Stimulated activated CD4-positive, alpha-beta T cell treated with anti-CD3 and anti-CD28 coated beads, TNF-alpha, amount 100 ng/mL, for 24 hours (primary cell): ENCODE measurements at regions not wholly inside any gene's neighbourhood (a gene's known extent, or its start where the extent isn't known, plus 50 kb on each side); places are given as distances from the start of the nearest gene placed in this dataset.

ENCODE experiments used
- DNase-seq, 3 experiments: peaks; one replicate each; pipeline ENCODE4 v3.0.0-alpha.2; 2020; ENCODE audit warnings: low read depth in 3 of 3

DNA sequence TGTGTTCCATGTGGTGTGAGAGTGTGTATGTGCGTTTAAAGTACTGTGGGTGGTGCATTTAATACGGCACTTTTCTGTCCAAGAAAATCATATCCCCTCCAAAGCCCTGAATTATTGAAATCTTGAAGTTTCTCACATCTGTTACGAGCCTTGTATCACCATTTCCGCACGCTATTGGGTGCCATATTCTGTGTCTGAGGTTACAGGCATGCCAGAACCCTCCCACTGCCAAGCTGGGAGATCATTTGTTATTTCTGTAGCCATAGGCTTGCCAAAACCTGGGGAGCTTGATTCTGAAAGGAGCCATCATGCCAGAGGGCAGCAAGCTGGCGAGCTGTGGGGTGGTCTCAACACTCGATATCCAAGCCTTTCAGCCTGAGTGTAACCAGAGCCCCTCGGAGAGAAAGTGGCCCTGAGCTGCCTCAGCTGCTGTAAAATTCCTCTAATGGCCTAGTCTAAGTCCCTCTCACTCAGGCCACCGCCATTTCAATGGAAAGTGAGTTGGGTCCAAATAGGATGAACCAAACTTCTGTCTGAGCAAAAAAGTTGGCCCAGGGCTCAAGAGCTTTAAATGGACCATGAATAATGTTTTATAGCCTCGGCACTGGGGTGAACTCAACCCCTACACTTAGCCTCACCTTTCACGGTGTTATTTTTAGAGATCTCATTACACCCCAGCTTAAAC, 298.4 kb upstream of the DUSP10 start:
- no peak for DNase-seq

DNA sequence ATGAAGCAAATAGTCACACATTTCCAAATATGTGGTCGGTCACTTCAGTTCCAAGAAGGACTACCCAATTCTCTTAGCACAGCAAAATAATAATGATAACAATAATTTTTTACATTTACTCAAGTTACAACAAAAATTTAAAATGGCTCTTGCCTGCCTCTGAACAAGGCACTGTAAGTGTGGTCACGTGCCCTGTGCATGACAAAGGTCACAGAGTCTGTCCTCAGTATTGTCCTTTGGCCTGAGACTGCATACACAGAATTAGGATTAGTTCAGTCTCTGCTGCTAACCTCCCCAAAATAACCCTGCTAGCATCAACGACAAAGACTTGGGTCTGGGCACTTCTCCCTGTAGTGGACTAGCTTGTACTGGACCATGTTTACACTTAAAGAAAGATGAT, 297.1 kb upstream of the DUSP10 start:
- no peak for DNase-seq

DNA sequence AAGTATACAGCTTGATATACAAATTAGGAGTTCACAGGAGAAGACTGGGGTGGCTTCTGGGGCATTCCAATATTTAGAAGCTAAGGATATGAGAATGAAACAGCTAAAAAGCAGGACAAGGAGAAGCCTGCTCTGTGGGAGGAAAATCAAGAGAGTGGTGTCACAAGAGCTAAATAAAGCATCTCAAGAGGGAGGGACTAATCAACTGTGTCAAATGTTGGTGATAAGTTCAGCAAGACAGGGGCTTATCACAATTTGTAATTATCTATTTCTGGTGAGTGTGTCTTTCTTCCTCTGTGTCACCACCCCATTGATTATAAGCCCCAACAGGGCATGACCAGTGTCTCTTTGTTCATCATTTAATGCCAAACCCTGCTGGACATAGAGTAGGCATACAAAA, 295.8 kb upstream of the DUSP10 start:
- DNase-seq, result no peak

DNA sequence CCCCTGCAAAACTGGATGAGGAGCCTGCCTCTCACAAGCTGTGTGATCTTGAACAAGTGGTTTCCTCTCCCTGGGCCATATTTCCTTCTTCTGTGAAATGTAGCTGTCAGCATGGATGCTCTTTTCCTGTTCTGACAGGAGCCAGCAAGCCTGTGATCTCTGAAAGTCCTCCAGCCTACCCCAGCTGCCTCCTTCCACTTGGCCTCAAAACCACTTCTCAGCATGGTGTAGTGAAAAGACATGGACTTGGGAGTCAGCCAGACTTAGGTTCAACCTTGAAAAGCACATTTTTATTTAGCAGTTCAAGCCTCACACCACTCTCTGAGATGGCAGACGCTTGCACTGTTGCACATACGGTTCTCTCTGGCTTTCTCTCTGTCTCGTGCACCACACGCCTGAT, 292.9 kb upstream of the DUSP10 start:
- no peak for DNase-seq

DNA sequence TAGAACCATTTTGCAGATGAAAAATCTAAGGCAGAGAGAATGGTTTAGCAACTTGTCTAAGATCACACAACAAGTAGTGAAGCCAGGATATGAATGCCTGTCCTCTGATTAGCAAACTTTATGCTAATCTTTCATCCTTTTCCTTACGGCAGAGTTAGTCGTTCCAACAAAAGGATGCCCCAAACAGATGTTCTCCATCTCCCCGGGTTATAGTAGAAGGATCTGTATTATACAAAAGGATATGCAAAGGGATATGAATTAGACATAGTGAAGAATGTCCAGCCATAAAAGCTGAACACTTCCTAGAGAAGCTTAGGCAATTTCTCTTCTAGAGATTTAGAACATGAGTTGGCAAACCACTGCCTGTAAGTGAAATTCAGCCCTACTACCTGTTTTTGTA, 291.6 kb upstream of the DUSP10 start:
- DNase-seq, result no peak

DNA sequence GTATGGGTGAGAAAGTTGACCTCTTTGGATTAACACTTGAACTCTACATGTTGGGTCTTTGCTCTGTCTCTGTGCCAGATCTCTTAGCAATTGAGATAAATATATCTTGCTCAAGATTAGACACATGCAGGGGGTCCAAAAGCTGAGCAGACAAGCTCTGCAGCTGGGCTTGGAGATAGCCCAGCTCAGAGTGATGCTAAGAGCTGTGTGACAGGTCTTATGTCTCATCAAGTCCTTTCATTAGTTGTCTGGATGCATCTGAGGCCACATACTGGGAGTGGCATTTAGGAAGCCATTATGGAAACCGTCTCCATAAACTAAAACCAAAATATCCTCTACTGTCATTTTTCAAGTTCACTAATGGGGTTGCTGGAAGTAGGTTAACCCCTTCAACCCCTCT, 289.4 kb upstream of the DUSP10 start:
- DNase-seq, result no peak

DNA sequence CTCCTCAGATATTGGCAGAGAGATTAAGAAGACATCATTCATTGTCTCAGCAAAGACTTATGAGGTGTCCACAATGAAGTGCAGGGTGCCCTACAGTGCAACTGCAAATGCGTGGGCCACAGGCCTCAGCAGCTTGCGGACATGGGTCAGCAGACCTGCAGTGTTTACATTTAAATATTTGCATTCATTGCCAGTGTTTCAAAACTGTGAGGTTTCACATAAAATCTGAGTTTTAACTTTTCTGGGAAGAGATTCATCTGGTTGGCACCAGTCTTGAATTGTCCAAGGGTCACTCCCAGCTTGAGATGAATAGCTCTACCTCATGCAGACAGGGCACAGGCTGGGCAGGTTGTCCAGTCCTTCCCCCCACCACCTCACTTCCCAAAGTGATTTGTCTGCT, 286.8 kb upstream of the DUSP10 start:
- no peak for DNase-seq

DNA sequence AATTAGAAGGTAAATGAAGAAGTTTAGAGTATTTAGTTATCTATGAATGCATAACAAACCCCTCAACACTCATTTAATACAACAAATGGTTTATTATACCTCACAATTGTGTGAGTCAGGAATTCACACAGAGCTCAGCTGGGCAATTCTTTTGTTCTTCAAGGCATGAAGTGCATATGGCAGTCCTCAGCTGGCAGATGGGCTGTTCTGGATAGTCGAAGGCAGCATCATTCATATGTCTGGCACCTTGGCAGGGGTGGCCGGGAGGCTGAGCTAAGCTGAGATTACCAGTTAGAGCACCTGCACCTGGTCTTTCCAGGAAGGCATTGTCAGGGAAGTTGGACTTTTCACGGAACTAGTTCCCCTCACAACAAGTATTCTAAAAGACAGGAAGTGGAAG, 286.2 kb upstream of the DUSP10 start:
- no peak for DNase-seq

DNA sequence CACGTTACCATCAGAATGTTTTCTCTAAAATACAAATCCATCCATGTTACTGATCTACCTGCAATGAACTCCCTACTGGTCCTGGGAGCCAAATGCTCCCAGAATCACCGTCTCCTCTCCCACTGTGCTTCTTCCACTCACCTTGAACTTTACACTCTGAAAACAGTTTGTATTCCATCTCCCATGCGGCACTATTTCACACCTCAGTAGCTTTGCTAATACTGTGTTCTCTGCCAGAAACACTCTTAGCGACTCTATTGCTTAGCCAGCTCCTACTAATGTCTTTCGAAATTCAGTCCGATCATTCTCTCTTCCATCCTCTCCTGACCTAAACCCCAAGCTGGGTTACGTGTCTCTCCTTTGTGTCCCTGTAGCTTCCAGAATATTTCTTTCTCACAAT, 284.4 kb upstream of the DUSP10 start:
- no peak for DNase-seq

DNA sequence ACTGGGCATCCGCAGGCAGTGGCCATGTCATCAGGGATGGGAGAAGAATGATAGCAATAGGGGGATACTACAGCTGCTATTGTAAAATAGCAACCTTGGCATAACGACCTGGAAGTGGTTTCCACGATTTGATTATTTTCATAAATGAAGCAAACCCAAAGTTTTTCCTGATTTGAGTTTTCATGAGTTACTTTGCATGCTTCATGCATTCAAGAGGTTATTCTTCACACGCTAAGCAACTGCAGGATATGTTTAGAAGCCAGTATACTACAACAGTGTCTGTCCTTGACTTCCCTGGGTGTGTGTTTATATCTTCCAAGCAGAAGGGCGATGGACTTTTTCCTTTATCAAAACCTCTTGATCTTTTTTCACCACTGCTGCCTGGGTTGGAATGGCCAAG, 281.1 kb upstream of the DUSP10 start:
- no peak for DNase-seq

DNA sequence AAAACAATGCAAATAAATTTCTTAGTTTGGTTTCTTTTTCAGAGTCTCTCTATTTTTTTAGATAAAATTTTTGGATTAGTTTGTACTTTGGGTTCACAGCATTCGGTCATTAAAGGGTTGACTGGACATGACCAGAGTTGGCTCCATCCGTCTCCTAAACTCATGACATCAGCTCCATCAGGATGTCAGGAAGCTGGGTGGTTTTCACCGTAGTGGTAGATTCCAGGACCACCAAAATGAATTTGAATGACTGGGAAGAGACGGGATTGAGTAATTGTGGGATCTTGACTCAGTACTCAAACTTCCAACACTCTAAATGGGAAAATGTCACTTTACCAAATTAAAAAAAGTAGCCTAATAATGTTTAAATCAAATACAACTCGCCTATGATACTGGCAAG, 279.2 kb upstream of the DUSP10 start:
- DNase-seq, result no peak

DNA sequence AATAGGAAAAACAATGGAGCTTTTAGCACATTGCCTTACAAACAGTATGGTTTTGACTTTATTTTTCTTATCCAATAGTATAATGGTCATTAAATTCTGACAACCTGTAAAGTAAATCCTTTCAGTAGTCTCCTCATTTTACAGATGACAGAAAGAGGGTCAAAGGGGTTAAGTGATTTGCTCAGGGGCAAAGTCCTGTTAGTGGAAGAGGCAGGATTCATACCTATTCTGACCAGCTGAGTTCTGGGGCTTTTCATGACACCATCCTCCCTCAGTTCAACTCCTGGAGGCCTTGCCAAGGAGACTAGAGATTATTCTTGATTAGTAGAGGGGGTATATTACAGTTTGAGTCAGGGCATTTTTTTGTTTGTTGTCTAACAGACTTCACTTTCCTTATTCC, 278.7 kb upstream of the DUSP10 start:
- DNase-seq, result no peak

DNA sequence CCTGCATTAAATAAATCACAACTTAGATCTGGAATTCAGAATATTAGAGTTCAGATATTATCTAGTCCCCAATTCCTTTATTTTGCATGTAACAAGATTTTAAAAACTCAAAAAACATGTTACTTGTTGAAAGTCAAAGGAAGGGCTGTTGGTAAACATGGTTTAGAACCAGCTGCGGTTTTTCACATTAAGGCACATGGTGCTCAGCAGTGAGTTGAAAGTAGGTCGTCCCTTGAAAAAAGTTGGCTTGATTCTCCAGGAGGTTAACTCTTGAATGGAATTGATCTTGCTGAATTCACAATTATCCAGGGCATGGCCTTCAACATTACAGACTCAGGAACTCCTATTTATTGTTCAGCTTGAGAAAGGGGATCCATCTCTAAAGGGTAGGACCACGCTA, 277.1 kb upstream of the DUSP10 start:
- DNase-seq, result no peak

DNA sequence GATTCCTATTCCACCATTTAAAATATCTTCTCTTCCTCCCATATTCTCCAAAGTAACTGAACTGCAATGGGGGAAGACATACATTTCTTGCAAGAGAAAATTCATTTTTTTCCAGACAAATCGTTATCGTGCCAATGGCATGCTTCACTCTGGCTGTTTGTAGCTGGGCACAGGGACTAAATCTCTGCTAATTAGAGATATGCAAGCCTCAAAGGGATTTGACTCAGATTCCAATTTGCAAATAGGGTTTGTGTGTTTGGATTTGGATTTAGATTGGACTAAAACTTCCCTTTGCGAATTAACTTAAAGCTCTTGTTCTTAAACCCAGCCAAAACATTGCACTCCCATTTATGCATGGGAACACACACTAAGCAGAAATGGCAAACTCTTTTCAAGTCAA, 276.2 kb upstream of the DUSP10 start:
- no peak for DNase-seq

DNA sequence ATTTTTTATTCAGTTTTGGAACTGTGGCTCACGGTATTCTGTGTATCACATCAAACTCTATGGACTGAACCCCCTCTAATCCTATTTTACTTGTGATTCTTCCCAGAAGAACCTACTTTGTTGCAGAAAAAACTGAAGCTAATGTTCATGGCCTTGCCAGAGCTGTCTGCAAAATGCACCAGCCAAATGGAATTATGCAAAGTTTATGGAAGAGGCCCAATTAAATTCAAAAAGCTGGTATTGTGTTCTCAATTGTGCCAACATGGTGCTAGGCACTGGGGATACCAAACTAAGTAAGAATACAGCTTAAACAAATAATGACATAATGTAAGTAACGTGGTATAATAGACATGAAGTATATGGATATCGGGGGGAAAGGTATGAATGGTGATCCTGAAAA, 273.8 kb upstream of the DUSP10 start:
- no peak for DNase-seq

DNA sequence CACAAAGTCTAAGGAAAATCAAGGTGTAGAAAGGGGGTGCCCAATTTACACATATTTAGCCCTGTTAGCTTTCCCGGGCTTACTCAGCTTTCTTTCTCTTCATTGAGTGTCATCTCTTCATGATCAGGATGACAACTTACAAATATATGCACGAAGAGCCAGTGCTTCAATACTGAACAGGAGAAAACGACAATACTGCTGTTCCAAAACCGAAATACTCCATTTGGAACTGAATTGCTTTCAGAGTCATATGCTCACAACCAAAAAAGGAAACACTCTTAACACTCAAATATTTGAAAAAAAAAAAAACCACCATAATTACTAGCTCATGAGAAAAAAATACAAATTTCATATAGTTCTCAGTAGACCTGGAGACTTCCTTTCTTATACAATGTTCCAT, 272.1 kb upstream of the DUSP10 start:
- DNase-seq, result no peak

DNA sequence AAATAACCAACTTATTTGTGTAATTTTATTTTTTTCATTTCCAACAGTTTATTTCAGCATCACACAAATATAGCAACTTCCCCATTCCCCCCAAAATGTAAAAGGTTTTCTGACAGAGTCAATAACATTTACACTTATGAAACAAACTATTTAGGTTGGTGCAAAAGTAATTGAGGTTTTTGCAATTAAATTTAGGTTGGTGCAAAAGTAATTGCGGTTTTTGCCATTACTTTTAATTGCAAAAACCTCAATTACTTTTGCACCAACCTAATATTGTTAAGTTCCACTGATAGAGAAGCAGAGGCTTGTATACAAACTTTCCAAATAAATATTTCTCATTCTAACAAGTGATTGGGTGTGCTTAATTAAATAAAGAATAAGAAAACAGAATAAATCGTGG, 270.9 kb upstream of the DUSP10 start:
- DNase-seq, result no peak

DNA sequence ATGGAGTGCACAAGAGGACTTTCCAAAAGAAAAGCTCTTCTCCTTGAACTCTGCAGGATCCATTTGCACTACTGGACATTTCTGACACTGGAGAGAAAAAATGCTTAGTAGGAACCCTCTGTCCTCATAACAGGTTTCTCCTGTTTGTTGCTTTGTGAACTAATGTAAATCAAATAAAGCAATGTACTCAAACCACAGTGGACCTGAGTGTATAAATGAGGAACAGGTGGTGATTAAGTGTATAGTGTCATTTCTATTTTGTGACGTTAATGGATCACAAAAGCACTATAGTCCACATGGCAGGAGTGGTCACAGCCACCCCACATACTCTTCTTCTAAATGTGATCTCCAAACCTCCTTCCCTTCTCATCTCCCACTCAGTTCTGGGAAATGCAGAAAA, 268.4 kb upstream of the DUSP10 start:
- no peak for DNase-seq

DNA sequence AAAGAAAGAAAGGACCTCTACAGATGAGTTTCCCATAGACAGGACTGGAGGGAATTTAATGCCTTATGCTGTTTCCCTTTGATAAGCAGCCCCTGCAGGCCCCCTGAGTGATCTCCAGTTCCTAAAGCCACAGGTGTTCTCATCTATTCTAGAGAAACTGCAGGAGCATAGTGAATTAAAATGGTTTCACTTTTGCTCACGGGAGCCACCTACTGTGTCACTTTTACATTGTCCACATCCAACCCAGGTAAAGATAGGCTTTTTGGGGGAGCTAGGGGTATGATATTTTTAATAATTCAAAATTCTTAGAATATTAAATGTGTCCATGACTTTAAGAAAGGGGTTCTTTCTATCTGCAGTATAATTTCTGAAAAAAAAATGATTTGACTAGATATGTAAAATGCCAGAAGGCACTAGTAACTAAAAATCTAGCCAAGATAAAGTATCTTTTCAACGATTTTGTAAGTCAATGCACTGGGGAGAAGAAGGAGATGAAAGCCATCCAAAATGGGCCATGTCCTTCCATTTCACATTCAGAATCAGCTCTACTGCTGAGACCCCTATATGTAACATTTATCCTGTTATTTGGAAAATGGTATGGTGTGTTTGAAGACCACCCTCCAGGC, 267.3 kb upstream of the DUSP10 start:
- DNase-seq, result no peak

DNA sequence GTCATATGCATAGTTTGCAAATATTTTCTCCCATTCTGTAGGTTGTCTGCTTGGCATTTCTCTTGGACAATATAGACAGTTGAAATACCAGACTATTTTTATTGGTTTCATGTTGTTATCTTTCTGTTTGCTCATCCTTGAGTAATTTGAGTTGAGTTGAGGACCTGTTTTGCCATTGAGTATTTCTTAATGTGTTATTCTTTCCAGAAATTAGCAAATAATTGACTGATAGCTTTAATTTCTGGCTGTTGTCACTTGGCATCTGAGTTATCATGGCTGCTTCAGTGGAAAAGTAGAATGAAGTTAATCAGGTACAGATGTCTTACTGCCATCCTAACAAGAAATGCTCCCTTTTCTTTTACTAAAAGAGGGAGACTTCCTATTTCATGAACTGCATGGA, 264.8 kb upstream of the DUSP10 start:
- no peak for DNase-seq

DNA sequence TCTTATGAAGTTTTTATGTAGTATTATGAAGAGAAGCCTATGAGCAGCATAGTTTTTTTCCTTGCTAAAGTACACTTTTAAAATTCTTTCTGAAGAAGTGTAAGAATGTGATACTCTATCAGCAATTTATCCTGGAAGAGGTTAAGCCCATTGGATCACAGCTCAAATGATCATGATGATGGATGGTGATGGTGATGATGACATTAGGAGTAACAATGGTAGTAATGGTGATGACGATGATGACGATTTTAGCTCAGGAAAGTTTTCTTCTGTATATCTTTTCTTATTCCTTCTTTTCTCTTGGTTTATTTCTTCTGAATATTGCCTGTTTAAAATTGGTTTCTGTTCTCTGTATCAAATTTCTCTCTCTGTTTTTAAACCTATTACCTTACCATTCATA, 262.9 kb upstream of the DUSP10 start:
- DNase-seq, result no peak

DNA sequence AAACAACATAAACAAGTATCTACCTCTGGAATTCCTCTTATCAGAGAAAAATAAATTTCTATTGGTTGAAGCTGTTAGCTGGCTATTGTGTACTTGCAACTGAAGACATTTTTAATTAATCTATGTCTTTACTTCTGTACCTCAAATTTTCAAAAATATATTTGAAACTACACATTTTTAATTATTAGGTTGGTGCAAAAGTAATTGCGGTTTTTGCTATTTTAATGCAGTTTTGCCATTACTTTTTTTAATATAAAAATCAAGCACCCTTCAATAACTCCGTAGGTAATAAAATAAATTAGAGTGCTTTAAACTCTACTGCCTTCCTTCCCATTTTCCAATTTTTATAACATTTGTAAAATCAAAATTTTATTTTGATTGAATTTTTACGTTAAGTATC, 262.1 kb upstream of the DUSP10 start:
- no peak for DNase-seq

DNA sequence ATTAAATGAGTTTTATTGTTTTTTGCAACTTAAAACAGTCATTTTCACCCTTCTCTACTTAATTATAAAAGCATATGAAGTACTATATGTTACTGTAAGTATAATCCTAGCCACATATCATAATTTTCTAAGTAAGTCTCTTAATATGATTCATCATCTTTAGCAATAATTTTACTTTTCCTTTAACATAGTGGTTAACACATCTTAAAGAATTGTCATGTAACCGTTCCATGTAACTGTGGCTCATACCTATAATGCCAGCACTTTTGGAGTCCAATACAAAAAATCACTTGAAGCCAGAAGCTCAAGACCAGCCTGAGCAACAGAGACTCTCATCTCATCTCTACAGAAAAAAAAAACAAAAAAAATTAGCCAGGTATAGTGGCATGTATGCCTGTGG, 260.6 kb upstream of the DUSP10 start:
- DNase-seq, result no peak

DNA sequence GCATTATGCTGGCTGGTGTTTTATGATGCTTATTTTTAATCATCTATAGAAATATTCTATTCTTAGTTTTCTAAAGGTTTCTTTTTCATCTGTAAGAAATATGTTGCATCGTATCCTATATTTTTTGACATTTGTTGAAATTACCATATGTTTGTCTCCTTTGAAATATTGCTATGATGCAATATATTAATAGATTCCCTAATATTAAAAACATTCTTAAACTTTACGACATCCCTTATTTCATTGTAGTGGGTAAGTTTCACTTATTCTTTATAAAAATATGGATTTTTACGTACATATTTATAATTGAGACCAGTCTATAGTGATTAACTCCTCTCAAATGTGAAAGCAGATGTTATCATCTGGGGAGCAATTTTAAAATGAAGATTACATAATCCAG, 258.2 kb upstream of the DUSP10 start:
- no peak for DNase-seq
